ENCODE measurements at regions not wholly inside any gene's neighbourhood (a gene's known extent, or its start where the extent isn't known, plus 50 kb on each side); places are given as distances from the start of the nearest gene placed in this dataset.

GRCh38 chr2:222355860-222356259 lies 57.1 kb upstream of the PAX3 start:
- intact Hi-C loops (cut with micrococcal nuclease; ENCODE audit: unreplicated experiment) (no loop called here), in situ Hi-C loops (cut with HindIII; ENCODE audit: extremely low pct_ligation_motif_present, low pct_unique_long_range_greater_than_20kb) (no loop called here)
- H2AFZ ChIP-seq (ENCODE audit: low read length), result no peak overlapping the region
- H4K20me1 ChIP-seq (ENCODE audit: insufficient read depth, low read length), result no peaks in the 10 kb centered on the region
- H3K4me2 ChIP-seq (ENCODE audit: low read depth, low read length), result no peak overlapping the region
- no peaks in the 10 kb centered on the region for H3K36me3 ChIP-seq (replicated peaks in 1 of 2; ENCODE audit: control insufficient read depth in 1 of 2, insufficient read depth in 2 of 2, low read length in 2 of 2)
- POLR2A ChIA-PET, result no interaction called here
- no peaks in the 10 kb centered on the region for H3K27me3 ChIP-seq (ENCODE audit: control insufficient read depth in 1 of 2, insufficient read depth in 2 of 2, low read length in 2 of 2)
- no peak for ATAC-seq
- no peak for DNase-seq (ENCODE audit: low spot score)
- TF ChIP-seq ERF (CRISPR knock-in tag; IDR thresholded peaks at IDR 0.05) (no peak), ZNF615 (CRISPR knock-in tag; IDR thresholded peaks at IDR 0.05; ENCODE audit: borderline replicate concordance) (no peak), ZNF432 (CRISPR knock-in tag; IDR thresholded peaks at IDR 0.05; ENCODE audit: borderline replicate concordance) (no peak), ZNF782 (CRISPR knock-in tag; IDR thresholded peaks at IDR 0.05; ENCODE audit: borderline replicate concordance) (no peak), ARNTL (CRISPR knock-in tag; IDR thresholded peaks at IDR 0.05) (no peak), ELF4 (CRISPR knock-in tag; IDR thresholded peaks at IDR 0.05; ENCODE audit: borderline replicate concordance) (no peak), SMARCC2 (IDR thresholded peaks at IDR 0.05) (no peak), RNF2 (conservative IDR thresholded peaks at IDR 0.05; ENCODE audit: low read depth) (no peak), DPF2 (CRISPR knock-in tag; IDR thresholded peaks at IDR 0.05; ENCODE audit: borderline replicate concordance, low read depth) (no peak), ZNF33A (CRISPR knock-in tag; IDR thresholded peaks at IDR 0.05; ENCODE audit: borderline replicate concordance) (no peak), ZNF670 (CRISPR knock-in tag; IDR thresholded peaks at IDR 0.05; ENCODE audit: borderline replicate concordance) (no peak), HCFC1 (IDR thresholded peaks at IDR 0.05; ENCODE audit: low read depth, low read length) (no peak)
- TF ChIP-seq, protein P1, sequence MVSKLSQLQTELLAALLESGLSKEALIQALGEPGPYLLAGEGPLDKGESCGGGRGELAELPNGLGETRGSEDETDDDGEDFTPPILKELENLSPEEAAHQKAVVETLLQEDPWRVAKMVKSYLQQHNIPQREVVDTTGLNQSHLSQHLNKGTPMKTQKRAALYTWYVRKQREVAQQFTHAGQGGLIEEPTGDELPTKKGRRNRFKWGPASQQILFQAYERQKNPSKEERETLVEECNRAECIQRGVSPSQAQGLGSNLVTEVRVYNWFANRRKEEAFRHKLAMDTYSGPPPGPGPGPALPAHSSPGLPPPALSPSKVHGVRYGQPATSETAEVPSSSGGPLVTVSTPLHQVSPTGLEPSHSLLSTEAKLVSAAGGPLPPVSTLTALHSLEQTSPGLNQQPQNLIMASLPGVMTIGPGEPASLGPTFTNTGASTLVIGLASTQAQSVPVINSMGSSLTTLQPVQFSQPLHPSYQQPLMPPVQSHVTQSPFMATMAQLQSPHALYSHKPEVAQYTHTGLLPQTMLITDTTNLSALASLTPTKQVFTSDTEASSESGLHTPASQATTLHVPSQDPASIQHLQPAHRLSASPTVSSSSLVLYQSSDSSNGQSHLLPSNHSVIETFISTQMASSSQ (IDR thresholded peaks at IDR 0.05; ENCODE audit: low read depth), result no peak
- TF ChIP-seq, protein P1 (CRISPR knock-in tag; IDR thresholded peaks at IDR 0.05; ENCODE audit: borderline replicate concordance), result no peak
- TF ChIP-seq, protein P2, sequence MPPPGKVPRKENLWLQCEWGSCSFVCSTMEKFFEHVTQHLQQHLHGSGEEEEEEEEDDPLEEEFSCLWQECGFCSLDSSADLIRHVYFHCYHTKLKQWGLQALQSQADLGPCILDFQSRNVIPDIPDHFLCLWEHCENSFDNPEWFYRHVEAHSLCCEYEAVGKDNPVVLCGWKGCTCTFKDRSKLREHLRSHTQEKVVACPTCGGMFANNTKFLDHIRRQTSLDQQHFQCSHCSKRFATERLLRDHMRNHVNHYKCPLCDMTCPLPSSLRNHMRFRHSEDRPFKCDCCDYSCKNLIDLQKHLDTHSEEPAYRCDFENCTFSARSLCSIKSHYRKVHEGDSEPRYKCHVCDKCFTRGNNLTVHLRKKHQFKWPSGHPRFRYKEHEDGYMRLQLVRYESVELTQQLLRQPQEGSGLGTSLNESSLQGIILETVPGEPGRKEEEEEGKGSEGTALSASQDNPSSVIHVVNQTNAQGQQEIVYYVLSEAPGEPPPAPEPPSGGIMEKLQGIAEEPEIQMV (CRISPR knock-in tag; IDR thresholded peaks at IDR 0.05; ENCODE audit: low read depth), result no peak
- H3K79me2 ChIP-seq (ENCODE audit: insufficient read depth, low read length), result no peaks in the 10 kb centered on the region
- FAIRE-seq, result no peak
- BruUV-seq (replicated peaks), result no TSS peak
- CTCF ChIA-PET (ENCODE audit: low intra/inter-chr PET ratio, low total read pairs), result no interaction called here
- H3K4me1 ChIP-seq (ENCODE audit: insufficient read depth, low read length), result no peaks in the 10 kb centered on the region
- H3K9ac ChIP-seq (ENCODE audit: insufficient read depth, low read depth, low read length), result no peak overlapping the region
- H3K4me3 ChIP-seq (replicated peaks in 1 of 3; ENCODE audit: insufficient read depth in 1 of 3, low read depth in 2 of 3, low read length in 3 of 3), result no peak overlapping the region
- no peak overlapping the region for H3K27ac ChIP-seq (ENCODE audit: extremely low read length, insufficient read depth, low read length)
- H3K9me3 ChIP-seq (ENCODE audit: low read length), result peaks cover 16% of the 10 kb centered on the region
